ENCODE measurements at regions not wholly inside any gene's neighbourhood (a gene's known extent, or its start where the extent isn't known, plus 50 kb on each side); places are given as distances from the start of the nearest gene placed in this dataset.

GRCh38 chr1:214154596-214155292 is 126.2 kb upstream of the SMYD2 start:
- DNase-seq, result no peak
- Histone ChIP-seq H3K27ac (no peak overlapping the region), H3K36me3 (no peaks in the 10 kb centered on the region), H3K27me3 (no peaks in the 10 kb centered on the region), H3K9me3 (no peaks in the 10 kb centered on the region), H3K4me3 (no peak overlapping the region), H3K4me1 (no peaks in the 10 kb centered on the region)
- intact Hi-C loops (cut with DNase I; ENCODE audit: low total_unique reads), result no loop called here
- TF ChIP-seq CTCF (IDR thresholded peaks at IDR 0.05), result no peak
- TF ChIP-seq POLR2A (IDR thresholded peaks at IDR 0.05), result no peak

GRCh38 chr1:214155987-214156625 is 124.9 kb upstream of the SMYD2 start:
- Histone ChIP-seq H3K4me1 (no peaks in the 10 kb centered on the region), H3K4me3 (no peak overlapping the region), H3K36me3 (no peaks in the 10 kb centered on the region), H3K9me3 (no peaks in the 10 kb centered on the region), H3K27ac (no peak overlapping the region), H3K27me3 (no peaks in the 10 kb centered on the region)
- no peak for TF ChIP-seq POLR2A (IDR thresholded peaks at IDR 0.05)
- TF ChIP-seq CTCF (IDR thresholded peaks at IDR 0.05), result no peak
- no peak for DNase-seq
- intact Hi-C loops (cut with DNase I; ENCODE audit: low total_unique reads), result no loop called here

GRCh38 chr1:214164173-214164572 is 116.8 kb upstream of the SMYD2 start:
- no peak for TF ChIP-seq POLR2A (IDR thresholded peaks at IDR 0.05)
- H3K27ac ChIP-seq, result no peak overlapping the region
- H3K27me3 ChIP-seq, result no peaks in the 10 kb centered on the region
- no peak overlapping the region for H3K4me3 ChIP-seq
- no peaks in the 10 kb centered on the region for H3K4me1 ChIP-seq
- DNase-seq, result no peak
- no peaks in the 10 kb centered on the region for H3K36me3 ChIP-seq
- intact Hi-C loops (cut with DNase I; ENCODE audit: low total_unique reads), result no loop called here
- no peaks in the 10 kb centered on the region for H3K9me3 ChIP-seq

- Histone ChIP-seq H3K9me3 (no peaks in the 10 kb centered on the region), H3K36me3 (no peaks in the 10 kb centered on the region), H3K27me3 (no peaks in the 10 kb centered on the region), H3K4me1 (no peaks in the 10 kb centered on the region), H3K27ac (no peak overlapping the region), H3K4me3 (no peak overlapping the region)
- intact Hi-C loops (cut with DNase I; ENCODE audit: low total_unique reads), result no loop called here
- no peak for DNase-seq
- TF ChIP-seq POLR2A (IDR thresholded peaks at IDR 0.05) (no peak), CTCF (IDR thresholded peaks at IDR 0.05) (no peak)
Observed at GRCh38 chr1:214165850-214166374, 115.0 kb upstream of the SMYD2 start.

GRCh38 chr1:214174508-214175199 is 106.3 kb upstream of the SMYD2 start:
- Histone ChIP-seq H3K4me3 (no peak overlapping the region), H3K27ac (no peak overlapping the region), H3K27me3 (no peaks in the 10 kb centered on the region), H3K9me3 (no peaks in the 10 kb centered on the region), H3K36me3 (no peaks in the 10 kb centered on the region), H3K4me1 (no peaks in the 10 kb centered on the region)
- TF ChIP-seq CTCF (IDR thresholded peaks at IDR 0.05) (no peak), POLR2A (IDR thresholded peaks at IDR 0.05) (no peak)
- no peak for DNase-seq
- intact Hi-C loops (cut with DNase I; ENCODE audit: low total_unique reads), result no loop called here

Measured in uterus (tissue), 3 donors.